ENCODE measurements at regions not wholly inside any gene's neighbourhood (a gene's known extent, or its start where the extent isn't known, plus 50 kb on each side); places are given as distances from the start of the nearest gene placed in this dataset.

GRCh38 chr5:56480705-56481427 is 247.7 kb upstream of the ANKRD55 start:
- ATAC-seq = peak in 1 of 2 donors; percentile 14

- ATAC-seq = peak; percentile 45 to 52
These were observed 247.1 kb upstream of the ANKRD55 start for GRCh38 chr5:56480078-56480704.

- ATAC-seq = peak; percentile 54 to 65
These were observed 246.6 kb upstream of the ANKRD55 start for GRCh38 chr5:56479696-56480077.

- no peak for ATAC-seq
These were observed 246.0 kb upstream of the ANKRD55 start for GRCh38 chr5:56479126-56479525.

- ATAC-seq = no peak
These were observed 244.9 kb upstream of the ANKRD55 start for GRCh38 chr5:56478062-56478461.

GRCh38 chr5:56476487-56476856 is 243.3 kb upstream of the ANKRD55 start:
- ATAC-seq = no peak

GRCh38 chr5:56475689-56476486 is 242.8 kb upstream of the ANKRD55 start:
- ATAC-seq = no peak

GRCh38 chr5:56471707-56472106 is 238.6 kb upstream of the ANKRD55 start:
- no peak for ATAC-seq

- no peak for ATAC-seq
These were observed 236.9 kb upstream of the ANKRD55 start for GRCh38 chr5:56470007-56470406.

- ATAC-seq = no peak
These were observed 235.1 kb upstream of the ANKRD55 start for GRCh38 chr5:56468277-56468676.

- no peak for ATAC-seq
These were observed 234.1 kb upstream of the ANKRD55 start for GRCh38 chr5:56467176-56467717.

GRCh38 chr5:56466136-56466816 is 233.1 kb upstream of the ANKRD55 start:
- no peak for ATAC-seq

GRCh38 chr5:56465769-56466135 is 232.6 kb upstream of the ANKRD55 start:
- no peak for ATAC-seq

GRCh38 chr5:56464935-56465768 is 232.0 kb upstream of the ANKRD55 start:
- no peak for ATAC-seq

GRCh38 chr5:56463944-56464571 is 230.9 kb upstream of the ANKRD55 start:
- no peak for ATAC-seq

GRCh38 chr5:56461584-56461983 is 228.5 kb upstream of the ANKRD55 start:
- ATAC-seq = no peak

- no peak for ATAC-seq
These were observed 227.6 kb upstream of the ANKRD55 start for GRCh38 chr5:56460681-56461191.

GRCh38 chr5:56460195-56460546 is 227.0 kb upstream of the ANKRD55 start:
- ATAC-seq = no peak

- no peak for ATAC-seq
These were observed 226.5 kb upstream of the ANKRD55 start for GRCh38 chr5:56459394-56460194.

Measured in activated CD4-positive, CD25-positive, alpha-beta regulatory T cell treated with anti-CD3 and anti-CD28 coated beads, Interleukin-2, amount 50 U/mL, for 24 hours (primary cell).